HCT116 (cell line): ENCODE measurements at regions not wholly inside any gene's neighbourhood (a gene's known extent, or its start where the extent isn't known, plus 50 kb on each side); places are given as distances from the start of the nearest gene placed in this dataset.

ENCODE experiments used
- ATAC-seq: fragments of 200-7000 bp; cut with Tn5 transposase; 2 replicates; pipeline ENCODE4 v1.9.1; 2020; ENCODE audit warnings: mild to moderate bottlenecking, moderate library complexity
- BruUV-seq: library from RNA; stranded (reverse); fragments of 400-500 nt; replicated peaks from 2 replicates; lab custom pipeline; 2021; lab: Mats Ljungman, UMichigan
- CTCF ChIA-PET: fragments of 300-600 bp; sonication (Branson Sonifier 250); formaldehyde crosslinking; loops from one replicate; lab custom pipeline; 2021; ENCODE audit warnings: antibody characterized with exemption; lab: Charles Lee
- POLR2A ChIA-PET: fragments of 300-600, 350-600 bp; sonication (Branson Sonifier 250); formaldehyde crosslinking; loops from one replicate; lab custom pipeline; 2021; ENCODE audit warnings: antibody characterized with exemption; lab: Charles Lee
- RAD21 ChIA-PET, 2 experiments: fragments of 300-600 bp; sonication (Branson Sonifier 250); formaldehyde crosslinking; loops; one replicate each; lab custom pipeline; 2023; ENCODE audit warnings: low total read pairs in 2 of 2; ENCODE audit not compliant: uncharacterized antibody in 2 of 2, unreplicated experiment in 2 of 2, low non-redundant PET in 1 of 2; lab: Charles Lee
- DNase-seq: peaks from one replicate; pipeline ENCODE4 v3.0.0-alpha.2; 2010; ENCODE audit warnings: low read depth, low spot score
- H2AFZ ChIP-seq: fragments of 200-600 bp; shearing (Covaris generic), sonication (generic); 2 replicates; pipeline ENCODE4 v1.6.1; 2017; ENCODE audit warnings: low read depth, mixed run types, mixed read lengths, antibody characterized with exemption, low read length; ENCODE audit not compliant: poor library complexity, severe bottlenecking
- H3K27ac ChIP-seq: 2 replicates; pipeline ENCODE4 v1.5.1; 2012; ENCODE audit warnings: low read depth, low read length
- H3K27me3 ChIP-seq: fragments of 200-600 bp; sonication (generic); 2 replicates; pipeline ENCODE4 v1.6.1; 2016; ENCODE audit warnings: mixed run types, low read length, mixed read lengths; ENCODE audit not compliant: insufficient read depth
- H3K36me3 ChIP-seq, 2 experiments: fragments of 200-500 bp in 1 of 2; fragments of 200-600 bp in 1 of 2; sonication (Bioruptor generic) in 1 of 2; sonication (generic) in 1 of 2; 2 replicates each; pipeline versions ENCODE4 v1.5.1 to v1.6.1; 2014 to 2016; ENCODE audit warnings: low read length in 2 of 2, inconsistent platforms in 1 of 2, mixed read lengths in 1 of 2, mixed run types in 1 of 2; ENCODE audit not compliant: insufficient read depth in 2 of 2, control insufficient read depth in 1 of 2
- H3K4me1 ChIP-seq, 2 experiments: fragments of 200-600 bp in 1 of 2; sonication (generic) in 1 of 2; 2 replicates each; pipeline versions ENCODE4 v1.5.1 to v1.6.1; 2012 to 2017; ENCODE audit warnings: low read length in 2 of 2, inconsistent platforms in 1 of 2, mild to moderate bottlenecking in 1 of 2, mixed read lengths in 1 of 2, mixed run types in 1 of 2, moderate library complexity in 1 of 2; ENCODE audit not compliant: insufficient read depth in 2 of 2, control insufficient read depth in 1 of 2
- H3K4me2 ChIP-seq: fragments of 200-600 bp; sonication (generic); 2 replicates; pipeline ENCODE4 v1.6.1; 2017; ENCODE audit warnings: mixed run types, low read length, mixed read lengths
- H3K4me3 ChIP-seq, 2 experiments: fragments of 200-600 bp in 1 of 2; sonication (generic) in 1 of 2; replicated peaks in 1 of 2; 2 replicates each; pipeline ENCODE4 v1.5.1; 2011 to 2016; ENCODE audit warnings: low read length in 2 of 2, control low read depth in 1 of 2, low read depth in 1 of 2, mild to moderate bottlenecking in 1 of 2, mixed read lengths in 1 of 2, mixed run types in 1 of 2
- H3K79me2 ChIP-seq: fragments of 200-600 bp; sonication (generic); 2 replicates; pipeline ENCODE4 v1.6.1; 2017; ENCODE audit warnings: mild to moderate bottlenecking, mixed run types, low read length, moderate library complexity, mixed read lengths; ENCODE audit not compliant: insufficient read depth
- H3K9ac ChIP-seq: fragments of 200-600 bp; sonication (generic); 2 replicates; pipeline ENCODE4 v1.6.1; 2016; ENCODE audit warnings: low read length, mixed read lengths
- H3K9me2 ChIP-seq: fragments of 200-600 bp; sonication (generic), shearing (Covaris generic); 2 replicates; pipeline ENCODE4 v1.6.1; 2017; ENCODE audit warnings: mixed run types, mild to moderate bottlenecking, moderate library complexity; ENCODE audit not compliant: insufficient read depth
- H3K9me3 ChIP-seq, 2 experiments: fragments of 200-500 bp in 1 of 2; fragments of 200-600 bp in 1 of 2; sonication (Bioruptor generic) in 1 of 2; sonication (generic) in 1 of 2; 2 replicates each; pipeline ENCODE4 v1.6.1; 2014 to 2017; ENCODE audit warnings: low read length in 2 of 2, mixed read lengths in 2 of 2, inconsistent platforms in 1 of 2, low read depth in 1 of 2, mild to moderate bottlenecking in 1 of 2, mixed run types in 1 of 2, moderate library complexity in 1 of 2; ENCODE audit not compliant: control insufficient read depth in 1 of 2, insufficient read depth in 1 of 2
- H4K20me1 ChIP-seq: fragments of 200-600 bp; sonication (generic), shearing (Covaris generic); 2 replicates; pipeline ENCODE4 v1.6.1; 2017; ENCODE audit warnings: mixed run types, mild to moderate bottlenecking, moderate library complexity; ENCODE audit not compliant: insufficient read depth
- CBX3 ChIP-seq: IDR thresholded peaks from 2 replicates; pipeline ENCODE4 v1.6.1; 2012; ENCODE audit warnings: low read depth
- CEBPB ChIP-seq: IDR thresholded peaks from 2 replicates; pipeline ENCODE4 v1.6.1; 2012; ENCODE audit warnings: low read depth
- EGR1 ChIP-seq: IDR thresholded peaks from 2 replicates; pipeline ENCODE4 v1.6.1; 2012; ENCODE audit warnings: low read depth
- ELF1 ChIP-seq: IDR thresholded peaks from 2 replicates; pipeline ENCODE4 v1.6.1; 2012; ENCODE audit warnings: low read depth, borderline replicate concordance
- EZH2 ChIP-seq: fragments of 200-600 bp; sonication (generic); IDR thresholded peaks from 2 replicates; pipeline ENCODE4 v1.6.1; 2017; ENCODE audit warnings: antibody characterized with exemption, mixed run types
- EZH2phosphoT487 ChIP-seq: fragments of 200-600 bp; IDR thresholded peaks from 2 replicates; pipeline ENCODE4 v1.6.1; 2018; ENCODE audit warnings: antibody characterized with exemption, borderline replicate concordance
- FOSL1 ChIP-seq: IDR thresholded peaks from 2 replicates; pipeline ENCODE4 v1.6.1; 2012; ENCODE audit warnings: low read depth
- JUND ChIP-seq: IDR thresholded peaks from 2 replicates; pipeline ENCODE4 v1.6.1; 2012
- POLR2AphosphoS5 ChIP-seq: IDR thresholded peaks from 2 replicates; pipeline ENCODE4 v1.6.1; 2011; ENCODE audit warnings: mild to moderate bottlenecking, low read depth, low read length, moderate library complexity
- RAD21 ChIP-seq: IDR thresholded peaks from 2 replicates; pipeline ENCODE4 v1.6.1; 2012; ENCODE audit warnings: low read depth, mild to moderate bottlenecking
- REST ChIP-seq: IDR thresholded peaks from 2 replicates; pipeline ENCODE4 v1.6.1; 2012; ENCODE audit warnings: low read depth
- SIN3A ChIP-seq: IDR thresholded peaks from 2 replicates; pipeline ENCODE4 v1.6.1; 2012; ENCODE audit warnings: low read depth
- SP1 ChIP-seq: IDR thresholded peaks from 2 replicates; pipeline ENCODE4 v1.6.1; 2012; ENCODE audit warnings: low read depth
- SRF ChIP-seq: IDR thresholded peaks from 2 replicates; pipeline ENCODE4 v1.6.1; 2012; ENCODE audit warnings: low read depth
- TCF7L2 ChIP-seq: IDR thresholded peaks from 2 replicates; pipeline ENCODE4 v1.7.0; 2011; ENCODE audit warnings: borderline replicate concordance, inconsistent platforms; ENCODE audit not compliant: insufficient read depth, insufficient read length; ENCODE audit errors: extremely low read depth
- YY1 ChIP-seq: IDR thresholded peaks from 2 replicates; pipeline ENCODE4 v1.6.1; 2011; ENCODE audit warnings: low read length, low read depth, moderate library complexity, mild to moderate bottlenecking; ENCODE audit not compliant: insufficient replicate concordance; ENCODE audit errors: extremely low read depth
- ZFX ChIP-seq: fragments of 450-650 bp; IDR thresholded peaks from 2 replicates; pipeline ENCODE4 v1.6.1; 2017
- intact Hi-C: fragments of 100-400 bp; cut with micrococcal nuclease; formaldehyde crosslinking; loops from 2 replicates; pipeline ENCODE4 v1.10.0; 2022
- TF ChIP-seq, protein P1 (sequence below), 3 experiments: fragments of 200-600 bp in 1 of 3; sonication (generic) in 1 of 3; IDR thresholded peaks in 2 of 3; conservative IDR thresholded peaks in 1 of 3; 2 replicates each; pipeline ENCODE4 v1.5.1; 2012 to 2017; ENCODE audit warnings: low read depth in 2 of 3, low read length in 2 of 3, antibody characterized with exemption in 1 of 3, borderline replicate concordance in 1 of 3, control low read depth in 1 of 3, mild to moderate bottlenecking in 1 of 3, mixed read lengths in 1 of 3, mixed run types in 1 of 3, moderate library complexity in 1 of 3; ENCODE audit not compliant: insufficient read depth in 1 of 3
- TF ChIP-seq, protein P2 (sequence below): IDR thresholded peaks from 2 replicates; pipeline ENCODE4 v1.6.1; 2011; ENCODE audit warnings: mild to moderate bottlenecking, low read length, moderate library complexity; ENCODE audit not compliant: insufficient replicate concordance; ENCODE audit errors: extremely low read depth
- TF ChIP-seq, protein P3 (sequence below): IDR thresholded peaks from 2 replicates; pipeline ENCODE4 v1.6.1; 2012

DNA sequence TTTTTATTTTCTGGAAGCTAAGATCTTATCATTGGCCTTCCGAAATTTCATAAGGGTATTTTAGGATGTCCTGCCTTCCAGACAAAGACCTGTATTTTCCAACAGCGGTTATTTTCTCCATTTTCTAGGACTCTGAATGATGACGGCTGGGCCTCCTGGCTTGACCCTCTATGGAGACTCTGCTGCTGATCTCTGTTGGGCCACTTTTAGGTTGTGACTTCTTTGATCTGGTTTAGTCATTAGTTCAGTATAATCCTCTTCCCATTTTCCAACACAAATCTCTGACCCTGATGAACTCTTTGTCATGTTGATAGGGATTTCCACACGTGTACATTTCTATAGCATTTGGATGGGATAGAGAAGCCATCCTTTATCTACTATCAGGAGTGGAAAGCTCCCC lies 93.7 kb downstream of the HS1BP3 start:
- CTCF ChIA-PET, result no interaction called here

More for the DNA sequence above, 93.7 kb downstream of the HS1BP3 start:
- DNase-seq, result no peak
- TF ChIP-seq JUND (no peak), EZH2phosphoT487 (no peak), SRF (no peak), POLR2AphosphoS5 (no peak), ZFX (no peak), ELF1 (no peak), SP1 (no peak), SIN3A (no peak), YY1 (no peak), EGR1 (no peak), EZH2 (no peak), TCF7L2 (no peak), CBX3 (no peak), FOSL1 (no peak), CEBPB (no peak), REST (no peak), RAD21 (no peak)
- TF ChIP-seq, protein P1, sequence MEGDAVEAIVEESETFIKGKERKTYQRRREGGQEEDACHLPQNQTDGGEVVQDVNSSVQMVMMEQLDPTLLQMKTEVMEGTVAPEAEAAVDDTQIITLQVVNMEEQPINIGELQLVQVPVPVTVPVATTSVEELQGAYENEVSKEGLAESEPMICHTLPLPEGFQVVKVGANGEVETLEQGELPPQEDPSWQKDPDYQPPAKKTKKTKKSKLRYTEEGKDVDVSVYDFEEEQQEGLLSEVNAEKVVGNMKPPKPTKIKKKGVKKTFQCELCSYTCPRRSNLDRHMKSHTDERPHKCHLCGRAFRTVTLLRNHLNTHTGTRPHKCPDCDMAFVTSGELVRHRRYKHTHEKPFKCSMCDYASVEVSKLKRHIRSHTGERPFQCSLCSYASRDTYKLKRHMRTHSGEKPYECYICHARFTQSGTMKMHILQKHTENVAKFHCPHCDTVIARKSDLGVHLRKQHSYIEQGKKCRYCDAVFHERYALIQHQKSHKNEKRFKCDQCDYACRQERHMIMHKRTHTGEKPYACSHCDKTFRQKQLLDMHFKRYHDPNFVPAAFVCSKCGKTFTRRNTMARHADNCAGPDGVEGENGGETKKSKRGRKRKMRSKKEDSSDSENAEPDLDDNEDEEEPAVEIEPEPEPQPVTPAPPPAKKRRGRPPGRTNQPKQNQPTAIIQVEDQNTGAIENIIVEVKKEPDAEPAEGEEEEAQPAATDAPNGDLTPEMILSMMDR (IDR thresholded peaks at IDR 0.05 in 2 of 3, conservative IDR thresholded peaks at IDR 0.05 in 1 of 3; ENCODE audit: borderline replicate concordance in 1 of 3, insufficient read depth in 1 of 3, low read depth in 2 of 3, low read length in 2 of 3), result no peak
- TF ChIP-seq, protein P2, sequence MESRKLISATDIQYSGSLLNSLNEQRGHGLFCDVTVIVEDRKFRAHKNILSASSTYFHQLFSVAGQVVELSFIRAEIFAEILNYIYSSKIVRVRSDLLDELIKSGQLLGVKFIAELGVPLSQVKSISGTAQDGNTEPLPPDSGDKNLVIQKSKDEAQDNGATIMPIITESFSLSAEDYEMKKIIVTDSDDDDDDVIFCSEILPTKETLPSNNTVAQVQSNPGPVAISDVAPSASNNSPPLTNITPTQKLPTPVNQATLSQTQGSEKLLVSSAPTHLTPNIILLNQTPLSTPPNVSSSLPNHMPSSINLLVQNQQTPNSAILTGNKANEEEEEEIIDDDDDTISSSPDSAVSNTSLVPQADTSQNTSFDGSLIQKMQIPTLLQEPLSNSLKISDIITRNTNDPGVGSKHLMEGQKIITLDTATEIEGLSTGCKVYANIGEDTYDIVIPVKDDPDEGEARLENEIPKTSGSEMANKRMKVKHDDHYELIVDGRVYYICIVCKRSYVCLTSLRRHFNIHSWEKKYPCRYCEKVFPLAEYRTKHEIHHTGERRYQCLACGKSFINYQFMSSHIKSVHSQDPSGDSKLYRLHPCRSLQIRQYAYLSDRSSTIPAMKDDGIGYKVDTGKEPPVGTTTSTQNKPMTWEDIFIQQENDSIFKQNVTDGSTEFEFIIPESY, result no peak
- TF ChIP-seq, protein P3, sequence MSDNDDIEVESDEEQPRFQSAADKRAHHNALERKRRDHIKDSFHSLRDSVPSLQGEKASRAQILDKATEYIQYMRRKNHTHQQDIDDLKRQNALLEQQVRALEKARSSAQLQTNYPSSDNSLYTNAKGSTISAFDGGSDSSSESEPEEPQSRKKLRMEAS, result no peak
- H3K4me3 ChIP-seq, result no peak overlapping the region
- H3K4me1 ChIP-seq, result no peaks in the 10 kb centered on the region
- no peaks in the 10 kb centered on the region for H3K9me2 ChIP-seq
- H3K9me3 ChIP-seq, result no peaks in the 10 kb centered on the region
- H3K79me2 ChIP-seq, result no peaks in the 10 kb centered on the region
- no peak for ATAC-seq
- H3K36me3 ChIP-seq, result no peaks in the 10 kb centered on the region
- RAD21 ChIA-PET, result no interaction called here
- intact Hi-C loops, result no loop called here
- H2AFZ ChIP-seq, result no peak overlapping the region
- H3K27ac ChIP-seq, result no peak overlapping the region
- H3K4me2 ChIP-seq, result no peak overlapping the region
- H4K20me1 ChIP-seq, result no peaks in the 10 kb centered on the region
- POLR2A ChIA-PET, result no interaction called here
- BruUV-seq, result no TSS peak
- no peaks in the 10 kb centered on the region for H3K27me3 ChIP-seq
- no peak overlapping the region for H3K9ac ChIP-seq
